Adrenal gland (tissue), 9 donors: ENCODE measurements at regions not wholly inside any gene's neighbourhood (a gene's known extent, or its start where the extent isn't known, plus 50 kb on each side); places are given as distances from the start of the nearest gene placed in this dataset.

Source experiments
- DNase-seq, 7 donors: peaks; one replicate each; pipeline ENCODE4 v3.0.0-alpha.2; 2019 to 2020
- H3K27ac ChIP-seq, 5 donors: fragments of 200-600 bp; sonication (generic) in 4 of 5; 1 replicate in 3 of 5; 2 replicates in 2 of 5; pipeline versions ENCODE4 v1.5.1 to v1.8.0; 2016 to 2020; ENCODE audit warnings: mild to moderate bottlenecking in 1 of 5
- H3K27me3 ChIP-seq: fragments of 200-600 bp; 2 replicates; pipeline ENCODE4 v1.8.0; 2021
- H3K36me3 ChIP-seq, 2 donors: fragments of 200-600 bp; replicated peaks in 1 of 2; 1 replicate in 1 of 2; 2 replicates in 1 of 2; pipeline versions ENCODE4 v1.5.1 to v1.8.0; 2018 to 2022
- H3K4me1 ChIP-seq, 2 donors: fragments of 200-600 bp; replicated peaks in 1 of 2; 1 replicate in 1 of 2; 2 replicates in 1 of 2; pipeline versions ENCODE4 v1.5.1 to v1.8.0; 2018 to 2021
- H3K4me3 ChIP-seq, 4 donors: fragments of 200-600 bp; sonication (generic) in 3 of 4; one replicate each; pipeline ENCODE4 v1.5.1; 2016 to 2018
- H3K9me3 ChIP-seq, 3 donors: fragments of 200-600 bp; sonication (generic) in 1 of 3; replicated peaks in 1 of 3; 1 replicate in 2 of 3; 2 replicates in 1 of 3; pipeline versions ENCODE4 v1.5.1 to v1.8.0; 2016 to 2021
- CTCF ChIP-seq, 6 experiments: fragments of 450-650 bp in 4 of 6; fragments of 200-600 bp in 2 of 6; sonication (generic) in 1 of 6; IDR thresholded peaks; 1 replicate in 5 of 6; 2 replicates in 1 of 6; pipeline versions ENCODE4 v1.5.1 to v1.8.0; 2016 to 2021; ENCODE audit warnings: antibody characterized with exemption in 6 of 6, mild to moderate bottlenecking in 2 of 6, moderate library complexity in 1 of 6
- POLR2A ChIP-seq, 2 donors: fragments of 450-650 bp; IDR thresholded peaks; one replicate each; pipeline ENCODE4 v1.6.1; 2017; ENCODE audit warnings: antibody characterized with exemption in 2 of 2, mild to moderate bottlenecking in 2 of 2, moderate library complexity in 1 of 2
- WGBS, 4 donors: extraction: QIAGEN DNeasy Blood & Tissue Kit in 2 of 4; methylation state at CpG; one replicate each; pipeline versions ENCODE4 v1.1.5 to v1.1.7; 2013 to 2017; 5-methylcytosine and 5-hydroxymethylcytosine counted together
- intact Hi-C, 2 donors: fragments of 100-400 bp; cut with DNase I; formaldehyde crosslinking; loops; one replicate each; pipeline versions ENCODE4 v1.14.1 to v1.15.0; 2022 to 2023
- donor health status: healthy with polysubstance abuse.
- donor health status: Bipolar disorder and iron deficiency.
- donor health status: DM: yes; HTN: yes; CAD: no.
- donor health status: DM: no; HTN: no; CAD: no.
- donor health status: DM: no; HTN: no; CAD: no.

- H3K27ac ChIP-seq: no peak overlapping the region
- TF ChIP-seq POLR2A (IDR thresholded peaks at IDR 0.05) (no peak), CTCF (IDR thresholded peaks at IDR 0.05) (no peak)
- WGBS, 4 donors: 55 to 67% (median 61%) methylated on average over 13 of the region's 13 CpGs
- intact Hi-C loops: loop anchor here in 1 of 2 donors (10.0 kb wide), 1 partner anchor 468 kb away; no protein-coding TSS in a partner anchor
- H3K4me1 ChIP-seq: peaks cover 0 to 8% of the 10 kb centered on the region in 2 donors
- no peaks in the 10 kb centered on the region for H3K27me3 ChIP-seq
- no peak overlapping the region for H3K4me3 ChIP-seq
- no peaks in the 10 kb centered on the region for H3K36me3 ChIP-seq
- no peaks in the 10 kb centered on the region for H3K9me3 ChIP-seq
- no peak for DNase-seq
These were observed 406.0 kb downstream of the SEC14L1 start for GRCh38 chr17:77546772-77547241.

GRCh38 chr17:77548967-77549366 lies 408.2 kb downstream of the SEC14L1 start:
- Histone ChIP-seq H3K4me1 (no peaks in the 10 kb centered on the region), H3K27ac (no peak overlapping the region), H3K27me3 (no peaks in the 10 kb centered on the region), H3K4me3 (no peak overlapping the region), H3K9me3 (no peaks in the 10 kb centered on the region), H3K36me3 (no peaks in the 10 kb centered on the region)
- intact Hi-C loops: loop anchor here in 1 of 2 donors (10.0 kb wide), 1 partner anchor 466 kb away; no protein-coding TSS in a partner anchor
- no peak for TF ChIP-seq CTCF (IDR thresholded peaks at IDR 0.05)
- WGBS, 4 donors: 43 to 80% (median 57%) methylated on average over 3 to 5 of the region's 5 CpGs
- DNase-seq: no peak

GRCh38 chr17:77549726-77550366 lies 408.7 kb upstream of the TNRC6C start:
- TF ChIP-seq POLR2A (IDR thresholded peaks at IDR 0.05) (no peak), CTCF (IDR thresholded peaks at IDR 0.05) (no peak)
- Histone ChIP-seq H3K36me3 (no peaks in the 10 kb centered on the region), H3K4me1 (no peaks in the 10 kb centered on the region), H3K27me3 (no peaks in the 10 kb centered on the region), H3K4me3 (no peak overlapping the region), H3K27ac (no peak overlapping the region), H3K9me3 (no peaks in the 10 kb centered on the region)
- intact Hi-C loops: loop anchor here in 1 of 2 donors (10.0 kb wide), 1 partner anchor 465 kb away; no protein-coding TSS in a partner anchor
- DNase-seq: no peak
- 69 to 81% (median 73%) methylated on average over 10 of the region's 10 CpGs for WGBS, 4 donors

GRCh38 chr17:77553459-77554066 lies 404.9 kb upstream of the TNRC6C start:
- no peaks in the 10 kb centered on the region for H3K4me1 ChIP-seq
- no peak overlapping the region for H3K27ac ChIP-seq
- no peaks in the 10 kb centered on the region for H3K27me3 ChIP-seq
- TF ChIP-seq POLR2A (IDR thresholded peaks at IDR 0.05) (no peak), CTCF (IDR thresholded peaks at IDR 0.05) (no peak)
- no peak for DNase-seq
- no peaks in the 10 kb centered on the region for H3K36me3 ChIP-seq
- no peaks in the 10 kb centered on the region for H3K9me3 ChIP-seq
- 84 to 92% (median 90%) methylated on average over 3 to 5 of the region's 5 CpGs for WGBS, 4 donors
- no peak overlapping the region for H3K4me3 ChIP-seq
- intact Hi-C loops: no loop called here
